ENCODE measurements at regions not wholly inside any gene's neighbourhood (a gene's known extent, or its start where the extent isn't known, plus 50 kb on each side); places are given as distances from the start of the nearest gene placed in this dataset.

- TF ChIP-seq, protein P1, sequence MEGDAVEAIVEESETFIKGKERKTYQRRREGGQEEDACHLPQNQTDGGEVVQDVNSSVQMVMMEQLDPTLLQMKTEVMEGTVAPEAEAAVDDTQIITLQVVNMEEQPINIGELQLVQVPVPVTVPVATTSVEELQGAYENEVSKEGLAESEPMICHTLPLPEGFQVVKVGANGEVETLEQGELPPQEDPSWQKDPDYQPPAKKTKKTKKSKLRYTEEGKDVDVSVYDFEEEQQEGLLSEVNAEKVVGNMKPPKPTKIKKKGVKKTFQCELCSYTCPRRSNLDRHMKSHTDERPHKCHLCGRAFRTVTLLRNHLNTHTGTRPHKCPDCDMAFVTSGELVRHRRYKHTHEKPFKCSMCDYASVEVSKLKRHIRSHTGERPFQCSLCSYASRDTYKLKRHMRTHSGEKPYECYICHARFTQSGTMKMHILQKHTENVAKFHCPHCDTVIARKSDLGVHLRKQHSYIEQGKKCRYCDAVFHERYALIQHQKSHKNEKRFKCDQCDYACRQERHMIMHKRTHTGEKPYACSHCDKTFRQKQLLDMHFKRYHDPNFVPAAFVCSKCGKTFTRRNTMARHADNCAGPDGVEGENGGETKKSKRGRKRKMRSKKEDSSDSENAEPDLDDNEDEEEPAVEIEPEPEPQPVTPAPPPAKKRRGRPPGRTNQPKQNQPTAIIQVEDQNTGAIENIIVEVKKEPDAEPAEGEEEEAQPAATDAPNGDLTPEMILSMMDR (IDR thresholded peaks at IDR 0.05) = no peak
- TF ChIP-seq POLR2A (IDR thresholded peaks at IDR 0.05) (no peak), EP300 (IDR thresholded peaks at IDR 0.05) (no peak)
Measured at GRCh38 chr9:99485459-99485858, 263.4 kb downstream of the SEC61B start.
